ENCODE measurements at regions not wholly inside any gene's neighbourhood (a gene's known extent, or its start where the extent isn't known, plus 50 kb on each side); places are given as distances from the start of the nearest gene placed in this dataset.

DNA sequence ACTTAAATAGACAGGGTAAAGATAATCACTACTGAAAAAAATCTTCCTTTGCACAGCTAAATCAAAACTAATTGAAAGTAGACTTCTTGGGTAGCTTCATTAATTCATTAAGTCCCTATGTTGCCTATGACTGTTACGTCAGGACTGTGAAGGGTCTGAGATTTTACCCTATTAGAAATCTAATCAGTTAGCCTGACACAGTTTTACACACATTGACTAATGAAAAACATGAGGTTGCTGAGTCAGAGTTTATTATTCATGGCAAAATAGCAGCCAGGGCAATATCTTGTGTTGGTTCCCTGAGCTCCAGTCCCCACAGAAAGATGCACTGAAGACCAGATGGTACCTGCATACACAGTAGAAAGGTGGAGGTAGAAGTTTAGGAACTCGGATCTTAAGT, 262.5 kb upstream of the ZP4 start:
- in situ Hi-C loops (cut with MboI) = no loop called here
- Histone ChIP-seq H3K4me1 (replicated peaks in 1 of 2; ENCODE audit: control insufficient read depth in 2 of 2, insufficient read depth in 2 of 2, low read length in 2 of 2) (no peaks in the 10 kb centered on the region), H3K36me3 (ENCODE audit: control insufficient read depth, insufficient read depth, low read length) (no peaks in the 10 kb centered on the region), H3K27ac (ENCODE audit: extremely low read depth, low read depth, low read length) (no peak overlapping the region), H3K79me2 (ENCODE audit: control insufficient read depth, insufficient read depth, low read length) (no peaks in the 10 kb centered on the region), H3K9me1 (ENCODE audit: control insufficient read depth, insufficient read depth, low read length) (no peaks in the 10 kb centered on the region), H4K20me1 (replicated peaks; ENCODE audit: control insufficient read depth, insufficient read depth, low read length) (no peaks in the 10 kb centered on the region), H3K9me3 (replicated peaks; ENCODE audit: control insufficient read depth, insufficient read depth, low read depth, low read length) (no peaks in the 10 kb centered on the region; the same call in none of the 2 replicates), H3K9ac (ENCODE audit: insufficient read depth in 1 of 2, low read depth in 2 of 2, low read length in 2 of 2) (no peak overlapping the region), H2AFZ (ENCODE audit: low read depth, low read length) (no peak overlapping the region), H3K27me3 (ENCODE audit: control insufficient read depth in 2 of 2, insufficient read depth in 2 of 2, low read length in 2 of 2) (no peaks in the 10 kb centered on the region), H3K4me2 (ENCODE audit: insufficient read depth, low read length) (no peak overlapping the region), H3K4me3 (no peak overlapping the region)
- FAIRE-seq (no peak), DNase-seq (ENCODE audit: extremely low read depth in 1 of 4, low spot score in 3 of 4) (no peak), ATAC-seq (no peak)
- intact Hi-C loops (cut with micrococcal nuclease) = no loop called here
- BruUV-seq (replicated peaks) = no TSS peak
- TF ChIP-seq, protein P1, sequence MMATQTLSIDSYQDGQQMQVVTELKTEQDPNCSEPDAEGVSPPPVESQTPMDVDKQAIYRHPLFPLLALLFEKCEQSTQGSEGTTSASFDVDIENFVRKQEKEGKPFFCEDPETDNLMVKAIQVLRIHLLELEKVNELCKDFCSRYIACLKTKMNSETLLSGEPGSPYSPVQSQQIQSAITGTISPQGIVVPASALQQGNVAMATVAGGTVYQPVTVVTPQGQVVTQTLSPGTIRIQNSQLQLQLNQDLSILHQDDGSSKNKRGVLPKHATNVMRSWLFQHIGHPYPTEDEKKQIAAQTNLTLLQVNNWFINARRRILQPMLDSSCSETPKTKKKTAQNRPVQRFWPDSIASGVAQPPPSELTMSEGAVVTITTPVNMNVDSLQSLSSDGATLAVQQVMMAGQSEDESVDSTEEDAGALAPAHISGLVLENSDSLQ (IDR thresholded peaks at IDR 0.05) = no peak
- ChIA-PET CTCF (ENCODE audit: low intra/inter-chr PET ratio) (no interaction called here), POLR2A (no interaction called here)
- WGBS (ENCODE audit: insufficient coverage, low coverage, missing lambda C conversion rate) = 0% methylated on average over 2 of the region's 2 CpGs

DNA sequence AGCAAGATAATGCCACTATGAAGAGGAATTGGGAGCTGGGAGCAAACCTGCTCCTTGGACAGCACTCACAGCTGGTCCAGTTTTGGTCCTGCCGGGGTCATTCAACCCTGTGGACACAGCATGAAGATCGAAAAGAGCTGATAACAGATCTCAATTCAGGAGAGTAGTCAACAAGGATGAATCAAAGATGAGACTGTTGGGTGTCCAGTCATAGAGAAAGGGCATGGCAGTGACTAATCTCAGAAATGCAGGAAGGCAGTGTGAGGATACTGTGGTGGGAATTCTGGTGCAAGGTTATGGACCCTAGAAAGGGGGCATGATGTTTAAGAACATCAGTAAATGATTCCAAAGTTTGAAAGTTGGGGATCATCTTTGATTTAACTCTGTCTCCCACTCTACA, 261.4 kb upstream of the ZP4 start:
- H3K4me3 ChIP-seq = no peak overlapping the region
- no peaks in the 10 kb centered on the region; the same call in none of the 2 replicates for H3K9me3 ChIP-seq (replicated peaks; ENCODE audit: control insufficient read depth, insufficient read depth, low read depth, low read length)
- CTCF ChIA-PET (ENCODE audit: low intra/inter-chr PET ratio) = no interaction called here
- DNase-seq (ENCODE audit: extremely low read depth in 1 of 4, low spot score in 3 of 4) (no peak), FAIRE-seq (no peak), ATAC-seq (no peak)
- intact Hi-C loops (cut with micrococcal nuclease) (no loop called here), in situ Hi-C loops (cut with MboI) (no loop called here)
- no TSS peak for BruUV-seq (replicated peaks)
- no peaks in the 10 kb centered on the region for H4K20me1 ChIP-seq (replicated peaks; ENCODE audit: control insufficient read depth, insufficient read depth, low read length)
- no peaks in the 10 kb centered on the region for H3K27me3 ChIP-seq (ENCODE audit: control insufficient read depth in 2 of 2, insufficient read depth in 2 of 2, low read length in 2 of 2)
- POLR2A ChIA-PET = no interaction called here
- H3K4me1 ChIP-seq (replicated peaks in 1 of 2; ENCODE audit: control insufficient read depth in 2 of 2, insufficient read depth in 2 of 2, low read length in 2 of 2) = no peaks in the 10 kb centered on the region
- H3K79me2 ChIP-seq (ENCODE audit: control insufficient read depth, insufficient read depth, low read length) = no peaks in the 10 kb centered on the region
- TF ChIP-seq ZNF316 (IDR thresholded peaks at IDR 0.05) (no peak), ZNF146 (CRISPR knock-in tag; IDR thresholded peaks at IDR 0.05; ENCODE audit: unreplicated experiment) (no peak), ETS2 (tag; IDR thresholded peaks at IDR 0.05; ENCODE audit: borderline replicate concordance, poor library complexity, severe bottlenecking) (no peak), HLTF (IDR thresholded peaks at IDR 0.05) (no peak)
- TF ChIP-seq, protein P2, sequence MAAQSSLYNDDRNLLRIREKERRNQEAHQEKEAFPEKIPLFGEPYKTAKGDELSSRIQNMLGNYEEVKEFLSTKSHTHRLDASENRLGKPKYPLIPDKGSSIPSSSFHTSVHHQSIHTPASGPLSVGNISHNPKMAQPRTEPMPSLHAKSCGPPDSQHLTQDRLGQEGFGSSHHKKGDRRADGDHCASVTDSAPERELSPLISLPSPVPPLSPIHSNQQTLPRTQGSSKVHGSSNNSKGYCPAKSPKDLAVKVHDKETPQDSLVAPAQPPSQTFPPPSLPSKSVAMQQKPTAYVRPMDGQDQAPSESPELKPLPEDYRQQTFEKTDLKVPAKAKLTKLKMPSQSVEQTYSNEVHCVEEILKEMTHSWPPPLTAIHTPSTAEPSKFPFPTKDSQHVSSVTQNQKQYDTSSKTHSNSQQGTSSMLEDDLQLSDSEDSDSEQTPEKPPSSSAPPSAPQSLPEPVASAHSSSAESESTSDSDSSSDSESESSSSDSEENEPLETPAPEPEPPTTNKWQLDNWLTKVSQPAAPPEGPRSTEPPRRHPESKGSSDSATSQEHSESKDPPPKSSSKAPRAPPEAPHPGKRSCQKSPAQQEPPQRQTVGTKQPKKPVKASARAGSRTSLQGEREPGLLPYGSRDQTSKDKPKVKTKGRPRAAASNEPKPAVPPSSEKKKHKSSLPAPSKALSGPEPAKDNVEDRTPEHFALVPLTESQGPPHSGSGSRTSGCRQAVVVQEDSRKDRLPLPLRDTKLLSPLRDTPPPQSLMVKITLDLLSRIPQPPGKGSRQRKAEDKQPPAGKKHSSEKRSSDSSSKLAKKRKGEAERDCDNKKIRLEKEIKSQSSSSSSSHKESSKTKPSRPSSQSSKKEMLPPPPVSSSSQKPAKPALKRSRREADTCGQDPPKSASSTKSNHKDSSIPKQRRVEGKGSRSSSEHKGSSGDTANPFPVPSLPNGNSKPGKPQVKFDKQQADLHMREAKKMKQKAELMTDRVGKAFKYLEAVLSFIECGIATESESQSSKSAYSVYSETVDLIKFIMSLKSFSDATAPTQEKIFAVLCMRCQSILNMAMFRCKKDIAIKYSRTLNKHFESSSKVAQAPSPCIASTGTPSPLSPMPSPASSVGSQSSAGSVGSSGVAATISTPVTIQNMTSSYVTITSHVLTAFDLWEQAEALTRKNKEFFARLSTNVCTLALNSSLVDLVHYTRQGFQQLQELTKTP (IDR thresholded peaks at IDR 0.05; ENCODE audit: low read depth in 1 of 2, partially characterized antibody in 2 of 2) = no peak
- no peak overlapping the region for H2AFZ ChIP-seq (ENCODE audit: low read depth, low read length)
- H3K4me2 ChIP-seq (ENCODE audit: insufficient read depth, low read length) = no peak overlapping the region
- no peaks in the 10 kb centered on the region for H3K9me1 ChIP-seq (ENCODE audit: control insufficient read depth, insufficient read depth, low read length)
- H3K9ac ChIP-seq (ENCODE audit: insufficient read depth in 1 of 2, low read depth in 2 of 2, low read length in 2 of 2) = no peak overlapping the region
- 3% methylated on average over 2 of the region's 2 CpGs for WGBS (ENCODE audit: insufficient coverage, low coverage, missing lambda C conversion rate)
- H3K36me3 ChIP-seq (ENCODE audit: control insufficient read depth, insufficient read depth, low read length) = no peaks in the 10 kb centered on the region
- H3K27ac ChIP-seq (ENCODE audit: extremely low read depth, low read depth, low read length) = no peak overlapping the region

Data from K562 (cell line).